ENCODE measurements at regions not wholly inside any gene's neighbourhood (a gene's known extent, or its start where the extent isn't known, plus 50 kb on each side); places are given as distances from the start of the nearest gene placed in this dataset.

- no peak for DNase-seq (ENCODE audit: low spot score)
These were observed 55.4 kb downstream of the CCER1 start for GRCh38 chr12:90899456-90900182.

GRCh38 chr12:90897986-90898385 is 57.0 kb downstream of the CCER1 start:
- DNase-seq (ENCODE audit: low spot score) = no peak

- DNase-seq (ENCODE audit: low spot score) = no peak
These were observed 57.7 kb downstream of the CCER1 start for GRCh38 chr12:90897316-90897715.

- DNase-seq (ENCODE audit: low spot score) = no peak
These were observed 58.2 kb downstream of the CCER1 start for GRCh38 chr12:90896821-90897220.

GRCh38 chr12:90896164-90896563 is 58.8 kb downstream of the CCER1 start:
- no peak for DNase-seq (ENCODE audit: low spot score)

- DNase-seq (ENCODE audit: low spot score) = no peak
These were observed 66.7 kb downstream of the CCER1 start for GRCh38 chr12:90888316-90888715.

- no peak for DNase-seq (ENCODE audit: low spot score)
These were observed 71.5 kb downstream of the CCER1 start for GRCh38 chr12:90883456-90883855.

GRCh38 chr12:90871726-90872096 is 83.3 kb downstream of the CCER1 start:
- no peak for DNase-seq (ENCODE audit: low spot score)

- DNase-seq (ENCODE audit: low spot score) = no peak
These were observed 83.8 kb downstream of the CCER1 start for GRCh38 chr12:90870971-90871725.

- DNase-seq (ENCODE audit: low spot score) = no peak
These were observed 86.3 kb downstream of the CCER1 start for GRCh38 chr12:90868626-90869025.

GRCh38 chr12:90859591-90859990 is 95.4 kb downstream of the CCER1 start:
- no peak for DNase-seq (ENCODE audit: low spot score)

GRCh38 chr12:90858252-90858651 is 96.7 kb downstream of the CCER1 start:
- no peak for DNase-seq (ENCODE audit: low spot score)

GRCh38 chr12:90855534-90855933 is 99.4 kb downstream of the CCER1 start:
- no peak for DNase-seq (ENCODE audit: low spot score)

GRCh38 chr12:90854136-90854689 is 100.8 kb downstream of the CCER1 start:
- DNase-seq (ENCODE audit: low spot score) = no peak

- no peak for DNase-seq (ENCODE audit: low spot score)
These were observed 102.9 kb downstream of the CCER1 start for GRCh38 chr12:90851800-90852718.

- no peak for DNase-seq (ENCODE audit: low spot score)
These were observed 112.5 kb downstream of the CCER1 start for GRCh38 chr12:90842477-90842876.

GRCh38 chr12:90841336-90841735 is 113.6 kb downstream of the CCER1 start:
- DNase-seq (ENCODE audit: low spot score) = no peak

GRCh38 chr12:90839346-90839745 is 115.6 kb downstream of the CCER1 start:
- DNase-seq (ENCODE audit: low spot score) = no peak

- DNase-seq (ENCODE audit: low spot score) = no peak
These were observed 118.3 kb downstream of the CCER1 start for GRCh38 chr12:90836689-90837088.

GRCh38 chr12:90833228-90833627 is 121.7 kb downstream of the CCER1 start:
- no peak for DNase-seq (ENCODE audit: low spot score)

- DNase-seq (ENCODE audit: low spot score) = no peak
These were observed 122.5 kb downstream of the CCER1 start for GRCh38 chr12:90832427-90832826.

- DNase-seq (ENCODE audit: low spot score) = no peak
These were observed 123.3 kb downstream of the CCER1 start for GRCh38 chr12:90831712-90832111.
